ENCODE measurements at regions not wholly inside any gene's neighbourhood (a gene's known extent, or its start where the extent isn't known, plus 50 kb on each side); places are given as distances from the start of the nearest gene placed in this dataset.
"Not testable (repeated sequence)": the region's sequence is repeated elsewhere in the genome, so short reads cannot be mapped to it uniquely, and the experiment has no call there.

GRCh38 chr12:77248036-77248435, 182.7 kb upstream of the E2F7 start:
- no peak for DNase-seq

- no peak for DNase-seq
Measured at GRCh38 chr12:77247542-77247941, 182.2 kb upstream of the E2F7 start.

- no peak for DNase-seq
Measured at GRCh38 chr12:77243345-77243744, 178.0 kb upstream of the E2F7 start.

GRCh38 chr12:77239617-77240016, 174.2 kb upstream of the E2F7 start:
- DNase-seq = no peak

- DNase-seq = no peak
Measured at GRCh38 chr12:77238335-77238734, 173.0 kb upstream of the E2F7 start.

DNA sequence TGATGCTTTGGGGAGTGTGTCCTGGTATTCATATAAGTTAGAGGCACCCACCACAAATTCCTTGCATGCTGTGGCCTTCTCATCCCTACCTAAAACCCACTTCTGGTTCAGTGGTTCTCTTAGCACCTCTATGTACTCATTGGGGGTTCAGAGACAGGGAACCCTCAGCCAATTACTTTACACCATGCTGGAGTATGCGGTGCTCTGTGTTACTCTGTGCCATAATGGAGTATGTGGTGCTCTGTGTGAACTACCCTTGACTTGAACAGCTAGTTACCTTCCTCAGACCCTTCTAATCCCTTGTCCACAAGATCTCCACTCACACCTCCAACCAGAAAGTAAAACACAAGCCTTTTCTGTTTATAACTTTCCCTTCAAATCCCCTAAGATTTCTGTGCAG, 172.5 kb upstream of the E2F7 start:
- DNase-seq = no peak

- DNase-seq = no peak
Measured at GRCh38 chr12:77236066-77236465, 170.7 kb upstream of the E2F7 start.

- no peak for DNase-seq
Measured at GRCh38 chr12:77232045-77232444, 166.7 kb upstream of the E2F7 start.

- no peak for DNase-seq
Measured at GRCh38 chr12:77231501-77231918, 166.1 kb upstream of the E2F7 start.

- no peak for DNase-seq
Measured at GRCh38 chr12:77229640-77230442, 164.5 kb upstream of the E2F7 start.

DNA sequence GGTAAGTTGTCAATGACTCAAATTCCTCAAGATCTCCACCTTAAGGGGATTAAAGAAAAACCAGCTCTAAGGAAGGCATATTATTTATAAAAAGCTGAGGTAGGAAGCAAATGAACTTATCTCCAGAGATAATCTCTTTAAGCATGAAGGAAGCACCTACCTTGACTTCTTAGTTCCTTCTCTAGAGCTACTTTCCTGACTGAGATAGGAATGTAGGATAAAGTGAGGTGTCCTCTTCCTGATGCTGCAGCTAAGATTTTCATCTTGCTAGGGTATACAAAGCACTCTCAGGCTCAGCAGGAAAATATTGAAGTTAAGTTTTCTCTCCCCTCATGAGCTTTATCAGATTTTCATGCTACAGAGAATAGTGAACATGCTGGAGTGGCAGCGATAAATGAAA, 163.0 kb upstream of the E2F7 start:
- DNase-seq = no peak

- no peak for DNase-seq
Measured at GRCh38 chr12:77226368-77226767, 161.0 kb upstream of the E2F7 start.

DNA sequence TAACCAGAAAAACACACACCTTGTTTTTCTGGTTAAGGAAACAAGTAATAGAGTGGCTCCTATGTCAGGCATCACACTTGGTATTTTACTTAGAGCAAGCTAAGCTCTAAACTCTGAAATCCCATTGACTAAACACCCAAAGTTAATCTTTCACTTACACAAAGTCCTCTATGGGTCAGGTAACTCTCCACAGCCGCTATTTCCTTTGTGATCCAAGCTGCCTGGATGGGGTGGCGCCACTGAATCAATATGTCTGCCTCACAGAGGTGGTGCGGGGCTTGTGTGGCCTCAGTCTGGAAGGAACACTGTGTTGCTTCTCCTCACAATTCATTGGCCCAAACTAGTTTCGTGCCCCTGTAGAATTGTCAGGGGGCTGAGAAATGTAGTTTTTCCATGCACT, 160.0 kb upstream of the E2F7 start:
- no peak for DNase-seq

- DNase-seq = no peak
Measured at GRCh38 chr12:77224346-77224745, 159.0 kb upstream of the E2F7 start.

DNA sequence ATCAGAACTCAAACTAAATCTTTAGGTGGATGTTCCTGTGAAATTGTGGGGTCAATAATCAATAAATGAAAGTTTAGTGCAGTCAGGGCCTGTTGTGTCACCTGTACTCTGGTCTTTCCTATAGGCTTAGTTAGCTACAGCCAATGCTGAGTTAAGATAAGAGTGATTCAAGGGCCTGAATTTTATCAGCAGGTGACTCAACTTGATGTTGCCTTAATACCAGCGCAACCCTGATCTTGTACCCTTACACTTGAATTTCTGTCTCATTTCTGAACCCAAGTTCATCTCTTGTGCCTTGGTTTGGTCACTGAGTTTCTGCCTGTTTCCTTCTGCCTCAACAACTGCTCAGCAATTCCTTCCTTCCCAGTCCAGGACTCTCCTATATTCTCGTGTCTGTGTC, 157.0 kb upstream of the E2F7 start:
- no peak for DNase-seq

DNA sequence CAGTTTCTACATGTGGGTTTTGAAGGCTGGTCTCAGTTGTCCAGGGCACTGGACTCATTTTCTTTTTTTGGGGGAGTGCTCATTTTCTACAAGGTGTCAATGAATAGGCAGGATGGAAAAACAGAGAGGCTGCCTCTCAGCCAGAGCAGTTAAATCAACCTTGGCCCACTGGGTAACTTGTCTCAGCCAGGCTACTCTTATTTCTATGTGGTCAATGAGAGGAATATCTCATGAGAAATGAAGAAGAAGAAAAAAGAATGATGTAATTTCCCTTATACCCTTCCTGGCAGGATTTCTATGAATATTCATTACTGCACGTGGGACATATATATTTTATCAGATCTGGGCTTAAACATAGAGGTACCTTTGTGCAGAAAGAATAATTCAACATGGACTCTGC, 155.2 kb upstream of the E2F7 start:
- no peak for DNase-seq

DNA sequence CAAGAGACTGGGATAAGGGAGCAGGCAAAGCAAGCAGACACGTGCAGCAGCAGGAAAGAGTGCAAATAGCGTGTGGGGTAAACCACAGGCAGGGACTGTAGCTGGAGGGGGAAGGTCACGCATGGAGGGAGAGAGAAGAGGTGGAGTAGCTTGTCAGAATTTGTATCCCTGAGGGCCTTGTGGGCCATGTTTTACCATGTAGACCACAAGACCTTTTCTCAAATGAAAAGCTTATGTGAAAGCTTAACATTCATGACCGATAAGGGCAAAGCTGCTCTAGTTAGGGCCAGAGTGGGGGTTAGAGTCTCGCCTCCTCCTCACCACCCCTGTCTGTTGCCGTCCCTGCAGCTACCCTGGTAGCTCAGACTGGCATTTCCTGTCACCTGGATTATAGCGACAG, 152.9 kb upstream of the E2F7 start:
- no peak for DNase-seq

GRCh38 chr12:77216136-77216535, 150.8 kb upstream of the E2F7 start:
- not testable (repeated sequence) for DNase-seq

DNA sequence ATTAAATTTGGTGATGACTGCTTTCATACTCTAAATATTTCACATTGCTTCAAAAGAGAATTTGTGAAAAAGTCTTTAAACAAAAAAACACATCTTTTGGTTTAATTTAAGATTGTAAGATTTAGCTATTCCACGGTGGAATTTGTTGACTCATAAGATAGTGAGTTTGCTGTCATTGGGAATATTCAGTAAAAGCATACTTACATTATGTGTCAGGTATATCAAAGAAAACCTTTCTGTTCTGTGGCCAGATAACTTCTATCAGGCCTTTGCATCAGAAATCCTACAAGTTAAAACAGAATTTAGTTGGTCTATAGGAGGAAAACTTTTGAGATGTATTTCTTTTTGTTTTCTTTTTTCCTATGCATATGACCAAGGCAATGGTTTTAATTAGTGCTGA, 148.8 kb upstream of the E2F7 start:
- DNase-seq = no peak

GRCh38 chr12:77213319-77213718, 147.9 kb upstream of the E2F7 start:
- DNase-seq = no peak

DNA sequence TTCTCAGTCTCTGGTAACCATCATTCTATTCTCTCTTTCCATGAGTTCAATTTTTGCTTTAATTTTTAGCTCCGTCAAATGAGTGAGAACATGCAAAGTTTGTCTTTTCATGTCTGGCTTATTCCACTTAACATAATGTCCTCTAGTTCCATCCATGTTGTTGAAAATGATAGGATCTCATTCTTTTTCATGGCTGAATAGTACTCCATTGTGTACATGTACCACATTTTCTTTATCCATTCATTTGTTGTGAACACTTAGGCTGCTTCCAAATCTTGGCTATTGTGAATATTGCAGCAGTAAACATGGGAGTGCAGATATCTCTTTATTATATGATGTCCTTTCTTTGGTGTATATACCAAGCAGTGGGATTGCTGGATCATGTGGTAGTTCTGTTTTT, 145.4 kb upstream of the E2F7 start:
- DNase-seq = no peak

- DNase-seq = no peak
Measured at GRCh38 chr12:77204083-77204482, 138.7 kb upstream of the E2F7 start.

- DNase-seq = no peak
Measured at GRCh38 chr12:77202457-77203060, 137.2 kb upstream of the E2F7 start.

GRCh38 chr12:77189901-77190416, 124.6 kb upstream of the E2F7 start:
- no peak for DNase-seq

GRCh38 chr12:77189458-77189857, 124.1 kb upstream of the E2F7 start:
- DNase-seq = no peak
